Suprapubic skin (tissue), 4 donors: ENCODE measurements at regions not wholly inside any gene's neighbourhood (a gene's known extent, or its start where the extent isn't known, plus 50 kb on each side); places are given as distances from the start of the nearest gene placed in this dataset.

ENCODE experiments used
- DNase-seq, 2 donors: peaks; one replicate each; pipeline ENCODE4 v3.0.0-alpha.2; 2019; ENCODE audit warnings: low spot score in 2 of 2
- H3K27ac ChIP-seq: fragments of 200-600 bp; sonication (generic); one replicate; pipeline ENCODE4 v1.5.1; 2019
- H3K27me3 ChIP-seq: fragments of 200-600 bp; sonication (generic); one replicate; pipeline ENCODE4 v1.5.1; 2019
- H3K36me3 ChIP-seq: fragments of 200-600 bp; sonication (generic); one replicate; pipeline ENCODE4 v1.5.1; 2019
- H3K4me1 ChIP-seq: fragments of 200-600 bp; sonication (generic); one replicate; pipeline ENCODE4 v1.5.1; 2019
- H3K4me3 ChIP-seq: fragments of 200-600 bp; sonication (generic); one replicate; pipeline ENCODE4 v1.5.1; 2019; ENCODE audit warnings: mild to moderate bottlenecking
- H3K9me3 ChIP-seq: fragments of 200-600 bp; sonication (generic); one replicate; pipeline ENCODE4 v1.5.1; 2019
- EP300 ChIP-seq: sonication (generic); formaldehyde crosslinking; IDR thresholded peaks from one replicate; pipeline ENCODE4 v1.6.1; 2017; ENCODE audit warnings: antibody characterized with exemption
- POLR2A ChIP-seq, 2 donors: fragments of 450-650 bp; IDR thresholded peaks; one replicate each; pipeline ENCODE4 v1.6.1; 2017; ENCODE audit warnings: antibody characterized with exemption in 2 of 2, mild to moderate bottlenecking in 2 of 2, moderate library complexity in 2 of 2
- POLR2AphosphoS5 ChIP-seq, 3 donors: sonication (generic); formaldehyde crosslinking; IDR thresholded peaks; one replicate each; pipeline ENCODE4 v1.6.1; 2017; ENCODE audit warnings: antibody characterized with exemption in 3 of 3
- WGBS: methylation state at CpG from one replicate; pipeline ENCODE4 v1.1.5; 2018; 5-methylcytosine and 5-hydroxymethylcytosine counted together
- TF ChIP-seq, protein P1 (sequence below), 2 donors: fragments of 200-600 bp in 1 of 2; fragments of 450-650 bp in 1 of 2; sonication (generic) in 1 of 2; IDR thresholded peaks; one replicate each; pipeline ENCODE4 v1.5.1; 2016 to 2019; ENCODE audit warnings: antibody characterized with exemption in 2 of 2, mild to moderate bottlenecking in 1 of 2, moderate library complexity in 1 of 2

DNA sequence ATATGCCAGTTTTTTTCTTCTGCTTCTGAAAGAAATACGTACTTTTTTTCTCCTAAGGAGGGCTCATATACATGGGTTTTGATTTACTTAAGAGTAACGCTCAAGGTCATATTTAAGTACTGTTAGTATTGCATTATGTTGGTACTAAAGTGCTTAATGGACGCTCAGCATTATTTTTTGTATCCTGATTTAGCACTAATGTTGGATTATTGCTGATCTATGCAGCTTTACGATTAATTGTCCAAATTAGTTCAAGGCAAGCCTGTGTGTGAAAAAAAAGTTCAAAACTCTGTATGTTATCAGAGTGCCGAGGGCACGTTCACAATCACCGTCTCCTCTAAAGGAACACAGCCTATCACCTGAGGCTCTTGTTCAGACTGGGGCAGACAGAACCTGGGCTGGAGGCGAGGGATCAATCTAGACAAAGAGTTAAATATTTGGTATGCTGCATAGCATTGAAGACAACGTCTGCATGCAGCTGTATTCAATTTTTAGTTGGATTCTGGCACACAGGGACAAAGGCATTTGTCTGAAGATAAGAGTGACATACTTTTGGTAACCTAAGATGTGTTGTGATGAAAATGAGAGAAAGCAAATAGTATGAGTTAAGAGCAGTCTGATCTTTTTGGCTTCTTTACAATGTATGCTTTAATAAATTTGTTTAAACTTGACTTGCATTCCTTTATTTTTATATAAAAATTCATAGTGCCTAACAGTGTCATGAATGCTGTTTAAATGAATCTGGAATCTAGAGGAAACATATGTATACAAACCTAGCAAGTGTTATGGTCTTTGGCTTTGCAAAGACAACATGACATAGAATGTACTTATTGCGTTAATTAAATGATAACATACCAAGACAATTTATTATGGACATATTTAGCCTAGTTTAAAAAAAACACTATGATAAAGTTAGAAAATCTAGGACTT lies 341.2 kb downstream of the SAMD5 start:
- DNase-seq: no peak
- Histone ChIP-seq H3K9me3 (no peaks in the 10 kb centered on the region), H3K36me3 (no peaks in the 10 kb centered on the region), H3K27ac (no peak overlapping the region), H3K4me1 (no peaks in the 10 kb centered on the region), H3K27me3 (no peaks in the 10 kb centered on the region), H3K4me3 (no peak overlapping the region)
- 53% methylated on average over 10 of the region's 10 CpGs for WGBS
- TF ChIP-seq POLR2A (IDR thresholded peaks at IDR 0.05): no peak
- TF ChIP-seq, protein P1, sequence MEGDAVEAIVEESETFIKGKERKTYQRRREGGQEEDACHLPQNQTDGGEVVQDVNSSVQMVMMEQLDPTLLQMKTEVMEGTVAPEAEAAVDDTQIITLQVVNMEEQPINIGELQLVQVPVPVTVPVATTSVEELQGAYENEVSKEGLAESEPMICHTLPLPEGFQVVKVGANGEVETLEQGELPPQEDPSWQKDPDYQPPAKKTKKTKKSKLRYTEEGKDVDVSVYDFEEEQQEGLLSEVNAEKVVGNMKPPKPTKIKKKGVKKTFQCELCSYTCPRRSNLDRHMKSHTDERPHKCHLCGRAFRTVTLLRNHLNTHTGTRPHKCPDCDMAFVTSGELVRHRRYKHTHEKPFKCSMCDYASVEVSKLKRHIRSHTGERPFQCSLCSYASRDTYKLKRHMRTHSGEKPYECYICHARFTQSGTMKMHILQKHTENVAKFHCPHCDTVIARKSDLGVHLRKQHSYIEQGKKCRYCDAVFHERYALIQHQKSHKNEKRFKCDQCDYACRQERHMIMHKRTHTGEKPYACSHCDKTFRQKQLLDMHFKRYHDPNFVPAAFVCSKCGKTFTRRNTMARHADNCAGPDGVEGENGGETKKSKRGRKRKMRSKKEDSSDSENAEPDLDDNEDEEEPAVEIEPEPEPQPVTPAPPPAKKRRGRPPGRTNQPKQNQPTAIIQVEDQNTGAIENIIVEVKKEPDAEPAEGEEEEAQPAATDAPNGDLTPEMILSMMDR (IDR thresholded peaks at IDR 0.05): no peak
- no peak for TF ChIP-seq POLR2AphosphoS5 (IDR thresholded peaks at IDR 0.05)
- no peak for TF ChIP-seq EP300

DNA sequence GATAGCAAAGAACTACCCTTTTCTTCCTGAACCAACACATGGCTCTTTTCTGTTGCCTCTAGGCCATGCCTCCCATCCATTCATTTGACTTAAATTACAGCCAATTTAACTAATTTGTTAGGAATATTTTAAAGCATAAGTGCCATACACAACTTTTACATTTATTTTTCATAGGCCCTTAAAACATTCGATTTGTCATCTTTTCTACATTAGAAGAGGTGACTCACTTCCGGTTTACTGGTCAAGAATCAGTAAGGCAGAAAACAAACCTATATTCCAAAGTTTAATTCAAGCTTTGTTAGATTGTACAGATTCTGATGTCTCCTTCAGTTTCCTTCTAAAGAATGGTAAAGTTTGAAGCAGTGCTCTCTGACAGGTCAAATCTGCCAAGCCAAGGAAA lies 344.3 kb downstream of the SAMD5 start:
- WGBS: 89% methylated on average over 2 of the region's 2 CpGs
- Histone ChIP-seq H3K36me3 (no peaks in the 10 kb centered on the region), H3K4me1 (no peaks in the 10 kb centered on the region), H3K4me3 (no peak overlapping the region), H3K27ac (no peak overlapping the region), H3K9me3 (no peaks in the 10 kb centered on the region), H3K27me3 (no peaks in the 10 kb centered on the region)
- TF ChIP-seq POLR2AphosphoS5 (IDR thresholded peaks at IDR 0.05) (no peak), EP300 (no peak), POLR2A (IDR thresholded peaks at IDR 0.05) (no peak)
- TF ChIP-seq, protein P1 (IDR thresholded peaks at IDR 0.05): no peak
- DNase-seq: no peak

DNA sequence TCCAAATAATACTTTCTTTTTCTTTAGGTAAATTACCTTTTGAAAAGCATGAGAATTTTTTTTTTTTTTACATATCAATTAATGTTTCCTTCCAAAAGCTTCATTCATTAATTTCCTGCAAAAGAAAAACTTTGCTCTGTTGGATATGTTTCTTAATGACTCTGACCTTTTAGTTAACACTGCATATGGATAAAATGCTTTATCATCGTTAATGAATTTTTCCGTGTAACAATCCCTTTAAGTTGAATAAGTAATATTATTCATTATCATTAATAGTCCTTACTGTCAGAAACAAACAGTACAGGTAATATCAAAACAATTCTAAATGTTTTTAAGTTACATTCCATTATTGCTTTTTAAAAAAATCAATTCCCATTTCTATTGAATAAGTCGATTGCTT lies 345.1 kb downstream of the SAMD5 start:
- no peak overlapping the region for H3K4me3 ChIP-seq
- 94% methylated on average over 3 of the region's 3 CpGs for WGBS
- DNase-seq: no peak
- H3K27ac ChIP-seq: no peak overlapping the region
- H3K9me3 ChIP-seq: no peaks in the 10 kb centered on the region
- H3K4me1 ChIP-seq: no peaks in the 10 kb centered on the region
- TF ChIP-seq POLR2AphosphoS5 (IDR thresholded peaks at IDR 0.05): no peak
- TF ChIP-seq, protein P1 (IDR thresholded peaks at IDR 0.05): no peak
- no peak for TF ChIP-seq EP300
- TF ChIP-seq POLR2A (IDR thresholded peaks at IDR 0.05): no peak
- H3K36me3 ChIP-seq: no peaks in the 10 kb centered on the region
- H3K27me3 ChIP-seq: no peaks in the 10 kb centered on the region

DNA sequence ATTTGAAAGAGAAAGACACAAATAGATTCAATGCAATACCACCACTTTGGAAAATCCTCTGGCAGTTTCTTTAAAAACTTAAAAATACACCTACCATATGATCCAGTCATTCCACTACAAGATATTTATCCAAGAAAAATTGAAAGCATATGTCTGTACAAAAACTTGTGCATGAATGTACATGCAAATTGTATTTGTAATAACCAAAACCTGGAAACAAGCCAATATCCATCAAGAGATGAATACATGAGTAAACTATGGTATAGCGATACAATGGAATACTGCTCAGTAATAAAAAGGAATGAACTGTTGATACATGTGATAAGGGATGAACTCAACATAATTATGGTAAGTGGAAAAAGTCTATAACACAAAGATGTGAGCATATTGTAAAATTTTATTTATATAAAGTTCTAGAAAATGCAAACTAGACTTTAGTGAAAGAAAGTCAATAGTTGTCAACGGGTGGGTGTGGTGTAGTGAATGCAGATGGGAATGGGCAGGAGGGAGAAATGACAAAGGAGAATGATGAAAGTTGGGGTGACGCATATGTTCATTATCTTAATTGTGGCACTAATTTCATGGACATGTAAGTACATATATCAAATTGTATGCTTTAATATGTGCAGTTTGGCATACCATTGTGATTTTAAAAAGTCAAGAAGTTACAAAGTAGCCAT lies 347.5 kb downstream of the SAMD5 start:
- Histone ChIP-seq H3K27ac (no peak overlapping the region), H3K9me3 (no peaks in the 10 kb centered on the region), H3K4me3 (no peak overlapping the region), H3K27me3 (no peaks in the 10 kb centered on the region), H3K36me3 (no peaks in the 10 kb centered on the region), H3K4me1 (no peaks in the 10 kb centered on the region)
- WGBS: 88% methylated on average over 3 of the region's 3 CpGs
- DNase-seq: no peak
- TF ChIP-seq POLR2AphosphoS5 (IDR thresholded peaks at IDR 0.05) (no peak), EP300 (no peak), POLR2A (IDR thresholded peaks at IDR 0.05) (no peak)
- TF ChIP-seq, protein P1 (IDR thresholded peaks at IDR 0.05): no peak

DNA sequence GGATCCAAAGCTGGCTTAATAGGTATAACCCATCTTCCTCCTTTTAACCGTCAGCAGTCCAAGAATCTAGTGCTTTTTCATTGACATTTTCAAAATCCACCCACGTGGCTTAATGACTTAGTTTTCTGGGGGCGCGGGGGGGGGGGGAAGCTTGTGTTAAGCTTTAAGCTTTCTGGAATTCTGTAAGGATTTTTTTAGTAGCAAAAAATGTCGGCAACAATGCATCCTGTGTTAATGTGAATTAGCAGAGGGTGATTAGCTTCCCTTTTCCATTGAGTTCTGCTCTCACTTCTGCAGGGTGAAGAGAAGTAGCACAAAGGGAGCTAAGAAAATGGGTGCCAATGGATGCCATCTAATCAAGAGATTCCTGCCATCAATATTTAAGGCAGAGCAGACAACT lies 348.2 kb downstream of the SAMD5 start:
- Histone ChIP-seq H3K4me3 (no peak overlapping the region), H3K9me3 (no peaks in the 10 kb centered on the region), H3K27ac (no peak overlapping the region), H3K4me1 (no peaks in the 10 kb centered on the region), H3K36me3 (no peaks in the 10 kb centered on the region), H3K27me3 (no peaks in the 10 kb centered on the region)
- 82% methylated on average over 5 of the region's 5 CpGs for WGBS
- TF ChIP-seq POLR2A (IDR thresholded peaks at IDR 0.05) (no peak), EP300 (no peak), POLR2AphosphoS5 (IDR thresholded peaks at IDR 0.05) (no peak)
- TF ChIP-seq, protein P1 (IDR thresholded peaks at IDR 0.05): no peak
- no peak for DNase-seq
